ENCODE measurements at regions not wholly inside any gene's neighbourhood (a gene's known extent, or its start where the extent isn't known, plus 50 kb on each side); places are given as distances from the start of the nearest gene placed in this dataset.

DNA sequence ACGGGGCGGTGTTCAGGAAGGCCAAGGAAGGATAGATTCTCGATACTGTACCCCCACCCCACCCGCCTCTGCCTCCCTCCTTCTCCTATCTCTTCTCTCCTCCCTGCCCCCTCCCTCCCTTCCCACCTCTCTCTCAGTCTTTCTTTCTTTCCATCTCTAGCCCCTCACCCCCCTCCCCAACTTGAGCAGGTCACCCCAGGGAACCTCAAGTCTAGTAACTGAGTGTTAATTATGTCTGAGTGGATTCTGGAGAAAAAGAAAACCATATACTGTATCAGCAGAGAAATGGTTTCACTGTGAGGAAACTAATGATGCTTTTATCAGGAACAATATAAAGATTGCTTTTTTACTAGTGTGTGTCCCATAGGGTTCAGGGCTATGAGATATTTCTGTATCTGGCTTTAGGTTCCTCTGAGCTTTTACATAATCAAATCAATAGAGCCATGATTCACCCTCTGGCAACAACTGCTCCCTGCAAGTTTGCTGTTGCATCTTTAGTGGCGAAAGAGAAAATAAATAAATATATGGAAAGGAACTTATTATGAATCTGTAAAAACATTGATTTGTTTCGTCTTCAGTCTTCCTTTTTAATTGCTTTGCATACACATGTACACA is 639.7 kb downstream of the CCDC171 start:
- H3K4me3 ChIP-seq (replicated peaks; ENCODE audit: low read depth, low read length) = peak overlapping the region; percentile 10
- TF ChIP-seq CTCF (IDR thresholded peaks at IDR 0.05; ENCODE audit: low read length, missing control alignments) = no peak
- peak; percentile 64 for DNase-seq (ENCODE audit: low read depth)

DNA sequence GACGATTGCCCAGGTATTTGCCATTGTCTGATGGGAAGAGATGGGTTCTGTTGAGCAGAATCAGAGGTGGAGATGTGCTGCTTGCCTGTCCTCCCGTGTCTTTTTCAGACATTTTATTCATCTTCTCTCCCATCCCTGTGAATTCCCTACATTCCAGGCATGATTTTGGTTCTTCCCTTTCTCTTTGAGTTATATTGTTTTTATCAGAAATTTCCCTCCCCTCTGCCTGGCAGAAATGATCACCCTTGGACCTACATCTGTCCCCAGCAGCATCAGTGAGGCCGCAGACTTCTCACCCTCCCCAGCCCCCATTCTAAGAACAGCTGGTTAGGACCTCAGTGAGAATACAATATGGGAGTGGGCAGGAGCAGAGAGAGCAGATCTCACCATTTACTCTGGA is 640.2 kb downstream of the CCDC171 start:
- H3K4me3 ChIP-seq (replicated peaks; ENCODE audit: low read depth, low read length) = no peak overlapping the region
- no peak for TF ChIP-seq CTCF (IDR thresholded peaks at IDR 0.05; ENCODE audit: low read length, missing control alignments)
- no peak for DNase-seq (ENCODE audit: low read depth)

GRCh38 chr9:16196206-16196605 is 643.4 kb downstream of the CCDC171 start:
- no peak for TF ChIP-seq CTCF (IDR thresholded peaks at IDR 0.05; ENCODE audit: low read length, missing control alignments)
- H3K4me3 ChIP-seq (replicated peaks; ENCODE audit: low read depth, low read length) = no peak overlapping the region
- no peak for DNase-seq (ENCODE audit: low read depth)

GRCh38 chr9:16197578-16198370 is 644.9 kb downstream of the CCDC171 start:
- H3K4me3 ChIP-seq (replicated peaks; ENCODE audit: low read depth, low read length) = no peak overlapping the region
- no peak for TF ChIP-seq CTCF (IDR thresholded peaks at IDR 0.05; ENCODE audit: low read length, missing control alignments)
- no peak for DNase-seq (ENCODE audit: low read depth)

GRCh38 chr9:16198996-16199395 is 646.2 kb downstream of the CCDC171 start:
- TF ChIP-seq CTCF (IDR thresholded peaks at IDR 0.05; ENCODE audit: low read length, missing control alignments) = no peak
- H3K4me3 ChIP-seq (replicated peaks; ENCODE audit: low read depth, low read length) = no peak overlapping the region
- DNase-seq (ENCODE audit: low read depth) = no peak

DNA sequence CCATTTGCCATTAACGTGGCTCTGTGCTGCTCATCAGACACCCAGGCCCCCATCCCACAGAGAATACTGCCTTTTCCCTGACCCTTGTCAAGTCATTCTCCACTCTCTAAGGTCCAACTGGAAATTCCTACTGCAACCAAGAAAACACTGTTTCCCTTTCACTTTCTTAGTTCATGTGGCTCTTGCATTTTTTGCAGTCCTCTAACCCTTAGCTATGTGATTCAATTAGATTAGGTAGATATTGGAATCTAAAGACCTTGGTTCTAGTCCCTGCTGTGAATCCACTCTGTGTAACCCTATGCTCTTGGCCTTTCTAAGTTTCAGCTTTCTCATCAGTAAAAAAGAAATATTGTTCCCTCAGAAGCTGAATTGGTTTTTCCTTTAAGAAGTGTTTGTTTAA is 649.4 kb downstream of the CCDC171 start:
- no peak overlapping the region for H3K4me3 ChIP-seq (replicated peaks; ENCODE audit: low read depth, low read length)
- no peak for DNase-seq (ENCODE audit: low read depth)
- no peak for TF ChIP-seq CTCF (IDR thresholded peaks at IDR 0.05; ENCODE audit: low read length, missing control alignments)

All from fibroblast of pulmonary artery (primary cell).